H9 (cell line): ENCODE measurements at regions not wholly inside any gene's neighbourhood (a gene's known extent, or its start where the extent isn't known, plus 50 kb on each side); places are given as distances from the start of the nearest gene placed in this dataset.

Source experiments
- DNase-seq: peaks from one replicate; pipeline ENCODE4 v3.0.0-alpha.2; 2017
- H2AFZ ChIP-seq: one replicate; pipeline ENCODE4 v1.6.1; 2013; ENCODE audit warnings: mild to moderate bottlenecking, low read length, control low read depth, moderate library complexity
- H2AK5ac ChIP-seq: 2 replicates; pipeline ENCODE4 v1.6.1; 2013; ENCODE audit warnings: low read length, control low read depth, mixed read lengths; ENCODE audit not compliant: insufficient read length
- H2BK120ac ChIP-seq: one replicate; pipeline ENCODE4 v1.6.1; 2013; ENCODE audit warnings: low read depth, mild to moderate bottlenecking, low read length, control low read depth, inconsistent platforms; ENCODE audit not compliant: poor library complexity, severe bottlenecking
- H2BK12ac ChIP-seq: 2 replicates; pipeline ENCODE4 v1.6.1; 2013; ENCODE audit warnings: low read length, control low read depth, mixed read lengths, low read depth; ENCODE audit not compliant: insufficient read length
- H2BK15ac ChIP-seq: 2 replicates; pipeline ENCODE4 v1.6.1; 2013; ENCODE audit warnings: low read depth, low read length, control low read depth
- H2BK20ac ChIP-seq: one replicate; pipeline ENCODE4 v1.6.1; 2013; ENCODE audit warnings: low read depth, mild to moderate bottlenecking, low read length, control low read depth, inconsistent platforms; ENCODE audit not compliant: poor library complexity, severe bottlenecking
- H2BK5ac ChIP-seq: 2 replicates; pipeline ENCODE4 v1.6.1; 2013; ENCODE audit warnings: low read length, control low read depth, mixed read lengths; ENCODE audit not compliant: insufficient read length
- H3K14ac ChIP-seq: 2 replicates; pipeline ENCODE4 v1.6.1; 2013; ENCODE audit warnings: low read length, control low read depth; ENCODE audit not compliant: insufficient read depth
- H3K18ac ChIP-seq: 2 replicates; pipeline ENCODE4 v1.6.1; 2013; ENCODE audit warnings: low read depth, mild to moderate bottlenecking, mixed read lengths, low read length, control low read depth; ENCODE audit not compliant: insufficient read length
- H3K23ac ChIP-seq: 2 replicates; pipeline ENCODE4 v1.6.1; 2013; ENCODE audit warnings: low read length, control low read depth, mixed read lengths, low read depth; ENCODE audit not compliant: insufficient read length
- H3K23me2 ChIP-seq: 2 replicates; pipeline ENCODE4 v1.6.1; 2013; ENCODE audit warnings: low read depth, mild to moderate bottlenecking, mixed read lengths, low read length, control low read depth; ENCODE audit not compliant: insufficient read length, poor library complexity, severe bottlenecking
- H3K27ac ChIP-seq: 2 replicates; pipeline ENCODE4 v1.5.1; 2013; ENCODE audit warnings: low read length, control low read depth, mixed read lengths, low read depth; ENCODE audit not compliant: insufficient read length
- H3K27me3 ChIP-seq: 2 replicates; pipeline ENCODE4 v1.6.1; 2013; ENCODE audit warnings: low read length, control low read depth, inconsistent platforms; ENCODE audit not compliant: insufficient read depth
- H3K4ac ChIP-seq: 2 replicates; pipeline ENCODE4 v1.6.1; 2013; ENCODE audit warnings: low read depth, mild to moderate bottlenecking, control low read depth, inconsistent platforms, low read length, moderate library complexity
- H3K4me1 ChIP-seq: 2 replicates; pipeline ENCODE4 v1.6.1; 2013; ENCODE audit warnings: low read length, control low read depth, inconsistent platforms; ENCODE audit not compliant: insufficient read depth
- H3K4me2 ChIP-seq: 2 replicates; pipeline ENCODE4 v1.6.1; 2013; ENCODE audit warnings: low read length, control low read depth, mixed read lengths; ENCODE audit not compliant: insufficient read length, insufficient read depth
- H3K56ac ChIP-seq: 2 replicates; pipeline ENCODE4 v1.6.1; 2013; ENCODE audit warnings: low read depth, mild to moderate bottlenecking, mixed read lengths, low read length, control low read depth; ENCODE audit not compliant: insufficient read length
- H3K79me1 ChIP-seq: 2 replicates; pipeline ENCODE4 v1.6.1; 2013; ENCODE audit warnings: low read depth, mild to moderate bottlenecking, moderate library complexity, low read length, control low read depth, inconsistent platforms; ENCODE audit not compliant: insufficient read depth, poor library complexity, severe bottlenecking
- H3K79me2 ChIP-seq: 2 replicates; pipeline ENCODE4 v1.6.1; 2013; ENCODE audit warnings: low read length, control low read depth, inconsistent platforms; ENCODE audit not compliant: insufficient read depth
- H3K9ac ChIP-seq: 2 replicates; pipeline ENCODE4 v1.6.1; 2013; ENCODE audit warnings: low read length, control low read depth, mixed read lengths; ENCODE audit not compliant: insufficient read length; ENCODE audit errors: extremely low read depth
- H3K9me3 ChIP-seq: one replicate; pipeline ENCODE4 v1.6.1; 2013; ENCODE audit warnings: low read depth, low read length, inconsistent platforms; ENCODE audit not compliant: control insufficient read depth
- H3T11ph ChIP-seq: one replicate; pipeline ENCODE4 v1.6.1; 2013; ENCODE audit warnings: mild to moderate bottlenecking, low read length, control low read depth, inconsistent platforms
- H4K20me1 ChIP-seq: one replicate; pipeline ENCODE4 v1.6.1; 2013; ENCODE audit not compliant: control insufficient read depth, insufficient read length, insufficient read depth
- H4K5ac ChIP-seq: 2 replicates; pipeline ENCODE4 v1.6.1; 2013; ENCODE audit warnings: low read depth, mild to moderate bottlenecking, mixed read lengths, low read length, control low read depth; ENCODE audit not compliant: insufficient read length
- H4K8ac ChIP-seq: replicated peaks from 2 replicates; pipeline ENCODE4 v1.6.1; 2013; ENCODE audit warnings: low read length, control low read depth, mixed read lengths, low read depth; ENCODE audit not compliant: insufficient read length
- H4K91ac ChIP-seq: 2 replicates; pipeline ENCODE4 v1.6.1; 2013; ENCODE audit warnings: low read depth, mild to moderate bottlenecking, moderate library complexity, mixed read lengths, low read length, control low read depth; ENCODE audit not compliant: insufficient read length
- H3K27ac Mint-ChIP-seq, 3 experiments: 2 replicates in 2 of 3; 3 replicates in 1 of 3; pipeline ENCODE4 v1.8.0; 2020 to 2021; ENCODE audit warnings: mixed read lengths in 3 of 3, mild to moderate bottlenecking in 1 of 3, moderate library complexity in 1 of 3
- H3K27me3 Mint-ChIP-seq: 2 replicates; pipeline ENCODE4 v1.8.0; 2021; ENCODE audit warnings: low read depth, mild to moderate bottlenecking, moderate library complexity, mixed read lengths
- H3K36me3 Mint-ChIP-seq, 3 experiments: 2 replicates in 2 of 3; 3 replicates in 1 of 3; pipeline ENCODE4 v1.8.0; 2020 to 2021; ENCODE audit warnings: low read depth in 3 of 3, mixed read lengths in 3 of 3; ENCODE audit not compliant: insufficient read depth in 1 of 3
- H3K4me1 Mint-ChIP-seq, 2 experiments: 2 replicates each; pipeline ENCODE4 v1.8.0; 2020; ENCODE audit warnings: mixed read lengths in 2 of 2
- H3K4me3 Mint-ChIP-seq, 2 experiments: 2 replicates in 1 of 2; 3 replicates in 1 of 2; pipeline ENCODE4 v1.8.0; 2020 to 2021; ENCODE audit warnings: mild to moderate bottlenecking in 2 of 2, mixed read lengths in 2 of 2, moderate library complexity in 1 of 2
- H3K9me3 Mint-ChIP-seq, 2 experiments: 2 replicates in 1 of 2; 3 replicates in 1 of 2; pipeline ENCODE4 v1.8.0; 2020; ENCODE audit warnings: mild to moderate bottlenecking in 2 of 2, mixed read lengths in 2 of 2, moderate library complexity in 1 of 2
- WGBS: extraction: QIAGEN DNeasy Blood & Tissue Kit; methylation state at CpG from one replicate; pipeline ENCODE4 v1.1.7; 2013; ENCODE audit warnings: missing lambda C conversion rate, low lambda C conversion rate, mixed read lengths; ENCODE audit not compliant: insufficient read length; ENCODE audit errors: extremely low coverage; 5-methylcytosine and 5-hydroxymethylcytosine counted together
- TF ChIP-seq, protein P1 (sequence below): fragments of 200-600 bp; sonication (generic); conservative IDR thresholded peaks from 3 replicates; pipeline ENCODE4 v1.8.0; 2021; ENCODE audit warnings: antibody characterized with exemption, mild to moderate bottlenecking

DNA sequence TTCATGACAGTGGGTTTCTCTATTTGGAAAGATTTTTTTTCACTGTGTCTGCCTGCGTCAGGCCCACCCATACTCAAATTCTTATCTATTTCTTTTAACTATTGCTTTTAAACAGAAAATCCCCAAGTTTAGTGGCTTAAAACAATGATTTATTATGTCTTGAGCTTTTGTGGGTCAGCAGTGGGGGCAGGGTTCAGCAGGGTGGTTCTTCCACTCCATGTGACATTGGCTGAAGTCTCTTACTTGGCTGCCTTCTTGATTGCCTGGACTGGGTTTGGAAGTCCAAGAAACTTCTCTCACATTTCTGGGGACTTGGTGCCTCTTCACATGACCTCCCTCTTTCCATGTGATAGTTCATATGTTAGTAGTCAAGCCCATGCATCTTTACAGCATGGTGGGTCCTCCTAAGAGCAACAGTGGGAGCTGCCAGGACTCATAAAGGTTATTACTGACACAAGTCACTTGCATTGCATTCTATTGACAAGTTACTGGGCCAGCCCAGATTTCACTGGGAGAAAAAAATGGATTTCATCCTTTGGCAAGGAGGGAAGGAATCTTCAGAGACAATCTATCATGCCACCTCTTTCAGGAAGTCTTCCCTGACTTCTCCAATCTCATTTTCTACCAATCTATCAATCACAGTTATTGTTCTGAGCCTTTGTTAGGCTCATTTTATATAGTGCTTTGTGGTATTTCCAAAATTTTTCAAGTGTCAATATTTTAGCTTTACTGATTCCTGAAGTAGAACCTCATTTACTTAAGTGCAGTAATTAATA lies 436.1 kb downstream of the XYLT1 start:
- no peaks in the 10 kb centered on the region for H3K23me2 ChIP-seq
- no peaks in the 10 kb centered on the region for H3K27me3 ChIP-seq
- Mint-ChIP-seq H3K4me1 (no peaks in the 10 kb centered on the region), H3K4me3 (no peak overlapping the region), H3K27me3 (no peaks in the 10 kb centered on the region), H3K9me3 (peaks cover 7% of the 10 kb centered on the region in 2 experiments; a peak in 4 of 5 replicates), H3K27ac (no peak overlapping the region), H3K36me3 (peaks cover 0 to 6% (median 0%) of the 10 kb centered on the region in 3 experiments; a peak in 3 of 7 replicates)
- H3K56ac ChIP-seq = no peak overlapping the region
- WGBS = no CpG with 5 or more reads among the region's 1 CpG
- no peak overlapping the region for H2AK5ac ChIP-seq
- H3K4ac ChIP-seq = no peak overlapping the region
- no peak overlapping the region for H3T11ph ChIP-seq
- H2BK120ac ChIP-seq = no peak overlapping the region
- H3K4me1 ChIP-seq = no peaks in the 10 kb centered on the region
- TF ChIP-seq, protein P1, sequence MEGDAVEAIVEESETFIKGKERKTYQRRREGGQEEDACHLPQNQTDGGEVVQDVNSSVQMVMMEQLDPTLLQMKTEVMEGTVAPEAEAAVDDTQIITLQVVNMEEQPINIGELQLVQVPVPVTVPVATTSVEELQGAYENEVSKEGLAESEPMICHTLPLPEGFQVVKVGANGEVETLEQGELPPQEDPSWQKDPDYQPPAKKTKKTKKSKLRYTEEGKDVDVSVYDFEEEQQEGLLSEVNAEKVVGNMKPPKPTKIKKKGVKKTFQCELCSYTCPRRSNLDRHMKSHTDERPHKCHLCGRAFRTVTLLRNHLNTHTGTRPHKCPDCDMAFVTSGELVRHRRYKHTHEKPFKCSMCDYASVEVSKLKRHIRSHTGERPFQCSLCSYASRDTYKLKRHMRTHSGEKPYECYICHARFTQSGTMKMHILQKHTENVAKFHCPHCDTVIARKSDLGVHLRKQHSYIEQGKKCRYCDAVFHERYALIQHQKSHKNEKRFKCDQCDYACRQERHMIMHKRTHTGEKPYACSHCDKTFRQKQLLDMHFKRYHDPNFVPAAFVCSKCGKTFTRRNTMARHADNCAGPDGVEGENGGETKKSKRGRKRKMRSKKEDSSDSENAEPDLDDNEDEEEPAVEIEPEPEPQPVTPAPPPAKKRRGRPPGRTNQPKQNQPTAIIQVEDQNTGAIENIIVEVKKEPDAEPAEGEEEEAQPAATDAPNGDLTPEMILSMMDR = no peak
- H2BK5ac ChIP-seq = no peak overlapping the region
- DNase-seq = no peak
- no peak overlapping the region for H2AFZ ChIP-seq
- H4K20me1 ChIP-seq = no peaks in the 10 kb centered on the region
- H2BK15ac ChIP-seq = no peak overlapping the region
- H3K23ac ChIP-seq = no peak overlapping the region
- no peak overlapping the region for H2BK20ac ChIP-seq
- no peak overlapping the region for H4K5ac ChIP-seq
- H3K27ac ChIP-seq = no peak overlapping the region
- no peak overlapping the region for H4K91ac ChIP-seq
- no peaks in the 10 kb centered on the region for H3K79me2 ChIP-seq
- H3K14ac ChIP-seq = no peak overlapping the region
- no peaks in the 10 kb centered on the region for H3K9me3 ChIP-seq
- H3K79me1 ChIP-seq = no peaks in the 10 kb centered on the region
- no peak overlapping the region for H3K9ac ChIP-seq
- no peak overlapping the region for H3K18ac ChIP-seq
- H2BK12ac ChIP-seq = no peak overlapping the region
- no peak overlapping the region for H3K4me2 ChIP-seq
- H4K8ac ChIP-seq = no peak overlapping the region
